DOHH2 (cell line): ENCODE measurements at regions not wholly inside any gene's neighbourhood (a gene's known extent, or its start where the extent isn't known, plus 50 kb on each side); places are given as distances from the start of the nearest gene placed in this dataset.

Experiments
- EZH2phosphoT487 ChIP-seq: fragments of 200-600 bp; sonication (generic); IDR thresholded peaks from 2 replicates; pipeline ENCODE4 v1.6.1; 2017; ENCODE audit warnings: borderline replicate concordance, mild to moderate bottlenecking, antibody characterized with exemption, low read length, moderate library complexity, mixed read lengths
- TF ChIP-seq, protein P1 (sequence below): fragments of 200-600 bp; sonication (generic); IDR thresholded peaks from one replicate; pipeline ENCODE4 v1.5.1; 2014; ENCODE audit warnings: antibody characterized with exemption, mild to moderate bottlenecking, low read depth, low read length; ENCODE audit not compliant: poor library complexity, severe bottlenecking

- TF ChIP-seq, protein P1, sequence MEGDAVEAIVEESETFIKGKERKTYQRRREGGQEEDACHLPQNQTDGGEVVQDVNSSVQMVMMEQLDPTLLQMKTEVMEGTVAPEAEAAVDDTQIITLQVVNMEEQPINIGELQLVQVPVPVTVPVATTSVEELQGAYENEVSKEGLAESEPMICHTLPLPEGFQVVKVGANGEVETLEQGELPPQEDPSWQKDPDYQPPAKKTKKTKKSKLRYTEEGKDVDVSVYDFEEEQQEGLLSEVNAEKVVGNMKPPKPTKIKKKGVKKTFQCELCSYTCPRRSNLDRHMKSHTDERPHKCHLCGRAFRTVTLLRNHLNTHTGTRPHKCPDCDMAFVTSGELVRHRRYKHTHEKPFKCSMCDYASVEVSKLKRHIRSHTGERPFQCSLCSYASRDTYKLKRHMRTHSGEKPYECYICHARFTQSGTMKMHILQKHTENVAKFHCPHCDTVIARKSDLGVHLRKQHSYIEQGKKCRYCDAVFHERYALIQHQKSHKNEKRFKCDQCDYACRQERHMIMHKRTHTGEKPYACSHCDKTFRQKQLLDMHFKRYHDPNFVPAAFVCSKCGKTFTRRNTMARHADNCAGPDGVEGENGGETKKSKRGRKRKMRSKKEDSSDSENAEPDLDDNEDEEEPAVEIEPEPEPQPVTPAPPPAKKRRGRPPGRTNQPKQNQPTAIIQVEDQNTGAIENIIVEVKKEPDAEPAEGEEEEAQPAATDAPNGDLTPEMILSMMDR = no peak
- TF ChIP-seq EZH2phosphoT487 = no peak
These were observed 141.2 kb downstream of the BMP2 start for GRCh38 chr20:6908673-6909072.
